Activated naive CD4-positive, alpha-beta T cell treated with Interleukin-2 at 50 U/mL for 16 hours (primary cell): ENCODE measurements at regions not wholly inside any gene's neighbourhood (a gene's known extent, or its start where the extent isn't known, plus 50 kb on each side); places are given as distances from the start of the nearest gene placed in this dataset.
"Not testable (repeated sequence)": the region's sequence is repeated elsewhere in the genome, so short reads cannot be mapped to it uniquely, and the experiment has no call there.

Experiments
- DNase-seq: peaks from one replicate; pipeline ENCODE4 v3.0.0-alpha.2; 2020

DNA sequence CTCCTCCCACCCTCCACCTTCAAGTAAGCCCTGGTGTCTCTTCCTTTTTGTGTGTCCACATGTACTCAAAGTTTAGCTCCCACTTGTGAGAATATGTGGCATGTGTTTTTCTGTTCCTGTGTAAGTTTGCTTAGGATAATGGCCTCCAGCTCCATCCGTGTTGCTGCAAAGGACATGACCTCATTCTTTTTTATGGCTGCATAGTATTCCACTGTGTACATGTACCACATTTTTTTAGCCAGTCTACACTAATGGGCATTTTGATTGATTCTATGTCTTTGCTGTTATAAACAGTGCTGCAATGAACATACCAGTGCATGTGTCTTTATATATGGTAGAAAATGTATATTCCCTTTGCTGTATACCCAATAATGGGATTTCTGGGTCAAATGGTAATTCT lies 710.9 kb downstream of the CCSER2 start:
- DNase-seq, result no peak

DNA sequence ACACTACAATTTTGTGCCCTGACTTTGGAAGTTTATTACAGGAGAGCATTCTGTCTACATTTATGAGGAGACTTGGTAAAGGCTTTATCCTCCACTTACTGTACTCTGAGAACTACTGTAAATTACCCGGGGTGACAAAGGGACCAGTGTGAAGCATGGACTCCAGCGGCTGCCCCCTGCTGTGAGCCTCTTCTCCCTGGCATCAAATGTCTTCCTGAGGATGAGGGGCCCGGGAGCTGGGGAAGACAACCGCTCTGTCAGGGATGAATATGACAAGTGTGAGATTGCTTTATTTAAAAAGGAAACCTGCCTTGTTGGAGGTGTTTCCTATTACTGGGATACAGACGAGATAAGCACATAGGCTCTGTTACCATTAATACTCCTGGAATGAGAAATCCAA lies 714.8 kb downstream of the CCSER2 start:
- DNase-seq, result no peak

DNA sequence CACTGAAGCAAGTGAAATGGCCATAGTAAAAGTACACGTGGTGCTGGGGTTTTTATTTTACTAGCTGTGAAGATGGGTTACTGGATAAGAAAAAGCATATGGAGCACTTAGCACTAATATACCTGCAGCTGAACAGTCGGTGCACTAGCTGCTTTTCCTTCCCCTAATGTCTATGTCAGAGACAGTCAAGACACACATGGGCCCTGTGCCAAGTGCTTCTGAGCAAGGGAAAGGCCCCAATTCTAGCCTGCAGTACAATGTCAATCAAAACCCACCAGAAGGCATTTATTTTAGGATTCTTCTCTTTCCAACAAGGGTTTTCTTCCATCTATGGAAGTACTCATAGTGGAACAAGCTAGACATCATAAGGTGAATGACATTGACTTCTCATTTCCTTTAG lies 716.7 kb downstream of the CCSER2 start:
- DNase-seq, result no peak

GRCh38 chr10:85047170-85047834 lies 718.9 kb downstream of the CCSER2 start:
- no peak for DNase-seq

- no peak for DNase-seq
These were observed 719.6 kb downstream of the CCSER2 start for GRCh38 chr10:85047979-85048378.

- DNase-seq, result no peak
These were observed 720.3 kb downstream of the CCSER2 start for GRCh38 chr10:85048644-85049043.

- no peak for DNase-seq
These were observed 732.6 kb downstream of the CCSER2 start for GRCh38 chr10:85060944-85061343.

- DNase-seq, result no peak
These were observed 733.0 kb downstream of the CCSER2 start for GRCh38 chr10:85061401-85061800.

DNA sequence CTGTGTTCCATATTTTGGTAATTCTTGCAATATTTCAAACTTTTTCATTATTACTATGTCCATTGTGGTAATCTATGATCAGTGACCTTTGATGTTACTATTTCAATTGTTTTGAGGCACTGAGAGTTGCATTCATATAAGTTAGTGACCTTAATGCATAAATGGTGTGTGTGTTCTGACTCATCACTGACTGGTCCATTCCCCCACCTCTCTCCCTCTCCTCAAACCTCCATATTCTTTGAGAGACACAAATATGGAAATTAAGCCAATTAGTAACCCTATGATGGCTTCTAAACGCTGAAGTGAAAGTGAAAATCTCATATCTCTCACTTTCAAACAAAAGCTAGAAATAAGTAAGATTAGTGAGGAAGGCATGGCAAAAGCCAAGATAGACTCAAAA lies 739.6 kb downstream of the CCSER2 start:
- DNase-seq, result no peak

DNA sequence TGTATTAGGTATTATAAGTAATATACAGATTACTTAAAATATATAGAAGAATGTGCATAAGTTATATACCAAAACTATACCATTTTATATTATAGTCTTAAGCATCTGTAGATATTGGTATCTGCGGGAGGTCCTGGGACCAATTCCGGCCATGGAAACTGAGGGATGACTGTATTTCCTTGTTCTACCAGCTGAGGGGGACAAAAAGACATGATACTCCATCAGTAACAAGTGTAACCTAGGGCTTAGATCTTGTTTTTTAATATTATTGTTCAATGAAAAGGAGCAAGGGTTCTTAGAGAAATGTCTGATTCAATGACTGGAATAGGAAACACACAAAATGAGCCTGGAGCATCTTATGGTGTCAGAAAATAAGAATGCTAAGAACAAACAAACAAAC lies 752.5 kb downstream of the CCSER2 start:
- DNase-seq, result no peak

DNA sequence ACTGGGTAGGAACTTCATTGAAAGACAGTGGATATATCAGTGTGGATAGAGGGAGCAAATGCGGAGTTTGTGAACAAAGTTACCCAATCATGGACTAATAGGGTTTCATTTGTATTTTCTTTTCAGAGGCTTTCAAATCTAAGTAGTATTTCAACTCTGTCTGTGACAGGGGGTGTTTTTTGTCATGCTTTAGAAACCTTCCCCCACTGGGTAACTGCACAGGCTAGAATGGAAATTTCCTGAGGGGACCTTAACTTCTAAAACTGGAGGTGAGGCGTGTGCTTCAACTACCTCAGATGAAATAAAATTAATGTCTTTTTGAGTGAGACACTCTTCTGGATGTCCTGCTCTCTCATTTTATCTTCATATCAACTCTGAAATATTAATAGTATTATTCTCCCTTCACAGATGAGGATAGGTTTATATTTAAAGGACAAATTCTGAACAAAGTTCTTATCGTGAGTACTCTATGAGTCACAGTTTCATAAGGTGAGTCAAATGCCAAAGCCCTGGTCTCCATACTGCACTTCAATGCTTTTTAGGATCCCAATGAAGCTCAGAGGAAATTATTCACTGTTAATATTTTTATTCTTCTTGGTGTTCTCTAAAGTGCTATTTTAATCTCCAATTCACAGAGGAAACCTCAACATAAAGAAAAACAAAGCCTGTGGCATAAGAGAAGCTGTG lies 770.6 kb downstream of the CCSER2 start:
- DNase-seq, result no peak

- DNase-seq, result no peak
These were observed 772.1 kb downstream of the CCSER2 start for GRCh38 chr10:85100495-85100894.

DNA sequence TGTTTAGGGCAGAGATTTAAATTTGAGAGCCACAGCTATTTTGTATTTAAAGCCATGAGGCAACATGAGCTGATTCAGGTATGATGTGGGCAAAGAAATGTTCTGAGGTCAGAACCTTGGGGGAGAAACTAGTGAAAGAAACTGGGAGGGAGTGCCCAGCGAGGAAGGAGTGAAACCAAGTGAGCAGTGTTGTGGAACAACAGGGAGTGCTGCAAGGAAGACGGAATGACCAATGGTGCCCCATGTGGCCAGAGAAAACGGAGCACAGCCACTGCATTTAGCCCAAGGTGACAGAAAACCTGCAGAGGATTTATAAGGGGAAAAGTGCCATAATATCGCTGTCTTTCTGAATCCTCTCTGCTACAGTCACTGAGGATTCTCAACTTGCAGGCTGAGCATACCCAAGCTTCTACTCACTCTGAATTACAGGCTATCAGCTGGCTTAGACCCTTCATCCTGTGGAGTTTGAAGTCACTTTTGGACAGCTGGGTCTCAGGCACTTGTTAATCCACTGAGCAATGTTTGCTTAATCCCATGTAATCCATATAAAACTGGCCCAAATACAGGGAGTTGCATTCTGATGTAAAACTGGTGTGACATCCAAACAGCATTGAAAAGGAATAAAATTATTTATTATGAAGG lies 777.3 kb downstream of the CCSER2 start:
- DNase-seq, result no peak

- no peak for DNase-seq
These were observed 782.9 kb downstream of the CCSER2 start for GRCh38 chr10:85111271-85111670.

DNA sequence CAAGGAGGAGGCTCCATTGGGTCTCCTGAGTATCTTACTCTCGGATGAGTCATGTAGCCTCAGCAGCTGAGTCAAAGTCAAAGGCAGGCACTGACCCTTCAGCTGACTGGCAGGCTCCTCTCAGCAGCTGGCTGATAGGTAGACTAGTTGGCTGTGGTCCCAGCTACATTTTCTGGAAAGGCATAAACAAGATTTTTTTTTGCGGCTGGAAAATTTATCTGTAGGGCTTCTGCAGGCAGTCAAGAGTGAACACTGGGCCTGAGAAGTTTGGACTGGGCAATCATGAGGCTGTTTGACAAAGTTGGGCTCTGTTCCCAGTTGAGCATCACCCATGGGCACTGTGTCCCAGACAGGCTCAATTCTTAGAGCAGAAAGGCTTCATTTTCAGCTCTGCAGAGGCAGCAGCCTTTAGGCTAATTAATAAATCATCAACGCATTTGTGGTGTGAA lies 796.2 kb downstream of the CCSER2 start:
- DNase-seq, result no peak

- no peak for DNase-seq
These were observed 808.9 kb downstream of the CCSER2 start for GRCh38 chr10:85137253-85137652.

DNA sequence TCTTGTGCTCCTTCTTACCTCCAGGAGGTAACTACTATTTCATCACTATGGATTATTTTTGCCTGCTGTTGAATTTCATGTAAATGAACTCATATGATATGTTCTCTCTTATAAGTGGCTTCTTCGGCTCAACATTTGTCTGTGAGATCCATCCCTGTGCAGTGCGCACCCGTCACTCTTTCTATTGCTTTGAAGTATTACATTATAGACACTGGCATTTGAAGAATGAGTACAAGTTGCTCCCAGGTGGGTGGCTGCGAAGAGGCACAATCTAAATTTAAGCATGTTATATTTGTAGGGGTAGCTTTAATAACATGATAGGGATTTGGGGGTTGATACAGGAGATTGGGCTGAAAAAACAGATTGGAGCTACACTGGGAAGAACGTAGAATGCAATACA lies 809.7 kb downstream of the CCSER2 start:
- DNase-seq, result no peak

GRCh38 chr10:85139124-85139523 lies 810.7 kb downstream of the CCSER2 start:
- DNase-seq, result no peak

GRCh38 chr10:85141520-85141919 lies 813.1 kb downstream of the CCSER2 start:
- DNase-seq, result not testable (repeated sequence)

GRCh38 chr10:85145966-85146365 lies 817.6 kb downstream of the CCSER2 start:
- no peak for DNase-seq

GRCh38 chr10:85147346-85148250 lies 819.2 kb downstream of the CCSER2 start:
- no peak for DNase-seq

GRCh38 chr10:85148693-85149640 lies 820.6 kb downstream of the CCSER2 start:
- DNase-seq, result no peak
